ENCODE measurements at regions not wholly inside any gene's neighbourhood (a gene's known extent, or its start where the extent isn't known, plus 50 kb on each side); places are given as distances from the start of the nearest gene placed in this dataset.

DNA sequence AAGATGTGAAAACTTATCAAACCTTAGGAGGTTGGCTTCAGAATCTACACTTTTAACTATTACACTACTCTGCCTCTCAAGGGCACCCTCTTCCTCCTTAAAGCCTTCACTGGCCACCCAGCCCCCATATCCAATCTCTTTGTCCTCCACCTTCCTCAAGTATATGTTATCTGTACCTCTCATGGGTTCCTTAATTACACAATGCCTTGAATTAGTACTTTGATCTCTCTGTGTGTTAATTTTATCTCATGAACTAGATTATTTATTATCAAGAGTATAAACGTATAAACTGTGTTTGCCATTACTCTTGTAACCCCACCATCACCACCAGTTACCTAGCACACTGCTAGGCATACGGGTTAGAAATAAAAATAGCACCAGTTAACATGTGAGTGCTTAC lies 83.3 kb downstream of the NCR2 start:
- in situ Hi-C loops (cut with MboI; ENCODE audit: low sequenced_read_pairs), result no loop called here
- BruUV-seq (replicated peaks), result no TSS peak
- CTCF ChIA-PET, result no interaction called here

More for the DNA sequence above, 83.3 kb downstream of the NCR2 start:
- no peak overlapping the region for H3K14ac ChIP-seq (replicated peaks; ENCODE audit: low read depth, low read length)
- peaks cover 72% of the 10 kb centered on the region for H3K27me3 ChIP-seq (ENCODE audit: control insufficient read depth, insufficient read depth, low read length)
- H2AK9ac ChIP-seq (replicated peaks; ENCODE audit: low read depth, low read length, poor library complexity), result no peak overlapping the region
- no peaks in the 10 kb centered on the region for H3K4me1 ChIP-seq (ENCODE audit: control insufficient read depth, insufficient read depth, low read length)
- H4K8ac ChIP-seq (ENCODE audit: low read depth in 2 of 2, low read length in 2 of 2), result no peak overlapping the region
- H3K9me3 ChIP-seq (ENCODE audit: control insufficient read depth, insufficient read depth, low read length), result peaks cover 6% of the 10 kb centered on the region
- no peak overlapping the region for H2BK5ac ChIP-seq (ENCODE audit: low read depth, low read length, poor library complexity, severe bottlenecking)
- H3K4me3 ChIP-seq (ENCODE audit: insufficient read depth, low read depth, low read length), result no peak overlapping the region
- H2BK15ac ChIP-seq (ENCODE audit: low read depth, low read length), result no peak overlapping the region
- intact Hi-C loops (cut with micrococcal nuclease), result no loop called here
- H3K56ac ChIP-seq (ENCODE audit: extremely low read depth, insufficient read depth, low read length), result no peak overlapping the region
- no peaks in the 10 kb centered on the region for H3K79me1 ChIP-seq (ENCODE audit: low read depth in 1 of 2, low read length in 2 of 2)
- dilution Hi-C loops (cut with HindIII; ENCODE audit: low sequenced_read_pairs, unreplicated experiment), result no loop called here
- no peak overlapping the region for H3K4me2 ChIP-seq (ENCODE audit: low read depth, low read length)
- TF ChIP-seq NFE2L2 (IDR thresholded peaks at IDR 0.05; ENCODE audit: low read depth, low read length), result no peak
- no peak for TF ChIP-seq MXI1 (IDR thresholded peaks at IDR 0.05; ENCODE audit: borderline replicate concordance, low read depth, low read length)
- no peak for TF ChIP-seq MAZ (IDR thresholded peaks at IDR 0.05; ENCODE audit: borderline replicate concordance, low read depth, low read length)
- TF ChIP-seq CHD1 (IDR thresholded peaks at IDR 0.05; ENCODE audit: low read depth, low read length), result no peak
- TF ChIP-seq, protein P1, sequence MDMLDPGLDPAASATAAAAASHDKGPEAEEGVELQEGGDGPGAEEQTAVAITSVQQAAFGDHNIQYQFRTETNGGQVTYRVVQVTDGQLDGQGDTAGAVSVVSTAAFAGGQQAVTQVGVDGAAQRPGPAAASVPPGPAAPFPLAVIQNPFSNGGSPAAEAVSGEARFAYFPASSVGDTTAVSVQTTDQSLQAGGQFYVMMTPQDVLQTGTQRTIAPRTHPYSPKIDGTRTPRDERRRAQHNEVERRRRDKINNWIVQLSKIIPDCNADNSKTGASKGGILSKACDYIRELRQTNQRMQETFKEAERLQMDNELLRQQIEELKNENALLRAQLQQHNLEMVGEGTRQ (IDR thresholded peaks at IDR 0.05; ENCODE audit: low read depth, low read length), result no peak
- no peak for TF ChIP-seq FOS (IDR thresholded peaks at IDR 0.05; ENCODE audit: low read depth, low read length)
- no peak for TF ChIP-seq MAFK (IDR thresholded peaks at IDR 0.05; ENCODE audit: low read depth, low read length)
- no peak for TF ChIP-seq CEBPB (IDR thresholded peaks at IDR 0.05; ENCODE audit: low read depth, low read length)
- no peak for TF ChIP-seq ELK1 (IDR thresholded peaks at IDR 0.05; ENCODE audit: borderline replicate concordance, low read depth, low read length)
- no peak for TF ChIP-seq RCOR1 (IDR thresholded peaks at IDR 0.05; ENCODE audit: insufficient replicate concordance, low read length)
- no peak for TF ChIP-seq RAD21 (IDR thresholded peaks at IDR 0.05; ENCODE audit: low read length)
- no peak for DNase-seq
- no peak overlapping the region for H4K91ac ChIP-seq (ENCODE audit: insufficient read depth, low read depth, low read length)
- H2BK120ac ChIP-seq (ENCODE audit: low read depth, low read length), result no peak overlapping the region
- WGBS, 2 experiments (ENCODE audit: extremely low coverage in 2 of 2, insufficient read length in 1 of 2), result no CpG with 5 or more reads among the region's 2 CpGs
- no peak overlapping the region for H2AFZ ChIP-seq (replicated peaks; ENCODE audit: low read length, poor library complexity)
- H3K9ac ChIP-seq (ENCODE audit: low read depth, low read length), result no peak overlapping the region
- POLR2A ChIA-PET (ENCODE audit: unreplicated experiment), result no interaction called here
- no peaks in the 10 kb centered on the region for H3K9me1 ChIP-seq (ENCODE audit: insufficient read depth, low read length)
- H2AK5ac ChIP-seq (ENCODE audit: low read depth, low read length), result no peak overlapping the region
- no peak for ATAC-seq (ENCODE audit: low read depth)
- H3K18ac ChIP-seq (ENCODE audit: low read depth, low read length), result no peak overlapping the region
- no peaks in the 10 kb centered on the region for H4K20me1 ChIP-seq (ENCODE audit: insufficient read depth, low read length)
- no peak overlapping the region for H4K5ac ChIP-seq (ENCODE audit: low read depth, low read length)
- no peak overlapping the region for H3K23ac ChIP-seq (ENCODE audit: low read depth, low read length)
- H3K27ac ChIP-seq (ENCODE audit: insufficient read depth, low read length), result no peak overlapping the region
- H2BK20ac ChIP-seq (ENCODE audit: low read depth, low read length), result no peak overlapping the region
- H3K36me3 ChIP-seq (ENCODE audit: control insufficient read depth, insufficient read depth, low read length), result no peaks in the 10 kb centered on the region
- H3K4ac ChIP-seq (ENCODE audit: low read depth, low read length), result no peak overlapping the region

Data from IMR-90 (cell line).